ENCODE measurements at regions not wholly inside any gene's neighbourhood (a gene's known extent, or its start where the extent isn't known, plus 50 kb on each side); places are given as distances from the start of the nearest gene placed in this dataset.

DNA sequence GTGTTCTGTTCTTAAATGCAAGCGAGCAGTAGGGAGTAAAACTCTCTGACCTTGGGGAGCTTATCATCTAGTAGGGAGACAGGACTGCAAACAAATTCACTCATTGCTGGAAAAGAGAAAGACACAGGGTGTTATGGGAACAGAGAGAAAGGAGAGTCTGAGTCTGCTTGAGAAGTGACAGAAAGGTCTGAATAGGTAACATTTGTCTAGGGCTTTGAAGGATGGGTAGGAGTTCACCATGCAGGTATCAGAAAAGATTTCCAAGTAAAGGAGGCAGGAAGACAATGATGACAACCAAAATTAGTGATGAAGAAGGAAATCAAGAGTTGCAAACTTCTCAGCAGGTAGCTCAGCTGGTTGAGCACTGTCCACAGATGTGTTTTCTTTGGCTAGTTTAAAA is 93.6 kb upstream of the GPR139 start:
- TF ChIP-seq EZH2phosphoT487 (IDR thresholded peaks at IDR 0.05; ENCODE audit: low read depth, severe bottlenecking, unreplicated experiment): no peak
- TF ChIP-seq EZH2 (IDR thresholded peaks at IDR 0.05; ENCODE audit: borderline replicate concordance): no peak

Data from hepatocyte (in vitro differentiated cells).